ENCODE measurements at regions not wholly inside any gene's neighbourhood (a gene's known extent, or its start where the extent isn't known, plus 50 kb on each side); places are given as distances from the start of the nearest gene placed in this dataset.

GRCh38 chr19:8904597-8904996, 72.4 kb downstream of the MBD3L1 start (continued):
- TF ChIP-seq ATF3 (IDR thresholded peaks at IDR 0.05; ENCODE audit: borderline replicate concordance, extremely low read depth, low read depth, low read length): no peak

GRCh38 chr19:8905342-8905741, 73.2 kb downstream of the MBD3L1 start:
- no TSS peak for BruUV-seq (replicated peaks)
- no peaks in the 10 kb centered on the region for H4K20me1 ChIP-seq (ENCODE audit: control insufficient read depth, insufficient read depth)
- H3K36me3 ChIP-seq (ENCODE audit: control insufficient read depth in 2 of 2, insufficient read depth in 2 of 2, low read length in 1 of 2): no peaks in the 10 kb centered on the region
- no peaks in the 10 kb centered on the region; the same call in 2 of the 3 replicates for H3K9me3 ChIP-seq (replicated peaks; ENCODE audit: control insufficient read depth, insufficient read depth, low read length)
- ChIA-PET SMC1A (ENCODE audit: uncharacterized antibody, unreplicated experiment) (no interaction called here), RAD21 (ENCODE audit: unreplicated experiment) (no interaction called here), POLR2A (no interaction called here), CTCF (interaction anchor here (0.6 kb wide), 1 partner anchor 324 kb away, joined by 5 read pairs; no protein-coding TSS in a partner anchor)
- FAIRE-seq (no peak), ATAC-seq (no peak), DNase-seq (ENCODE audit: low read depth, low spot score) (no peak)
- H3K27ac ChIP-seq (ENCODE audit: control insufficient read depth, insufficient read depth): no peak overlapping the region
- no peak overlapping the region for H3K4me3 ChIP-seq
- intact Hi-C loops (cut with micrococcal nuclease; ENCODE audit: unreplicated experiment) (no loop called here), in situ Hi-C loops (cut with MboI) (no loop called here)
- 44% methylated on average over 2 of the region's 2 CpGs for WGBS (ENCODE audit: insufficient coverage, insufficient replicate concordance, low lambda C conversion rate, missing lambda C conversion rate)
- H3K9ac ChIP-seq (ENCODE audit: control insufficient read depth, insufficient read depth, low read length): no peak overlapping the region
- no peak for TF ChIP-seq NR2F1 (conservative IDR thresholded peaks at IDR 0.05)
- TF ChIP-seq SMARCA5 (IDR thresholded peaks at IDR 0.05): no peak
- no peak for TF ChIP-seq ZSCAN29 (IDR thresholded peaks at IDR 0.05)
- no peak for TF ChIP-seq MTA2 (IDR thresholded peaks at IDR 0.05; ENCODE audit: low read depth)
- H3K79me2 ChIP-seq (ENCODE audit: control insufficient read depth, insufficient read depth, low read length): no peaks in the 10 kb centered on the region
- H3K27me3 ChIP-seq (replicated peaks in 1 of 2; ENCODE audit: control insufficient read depth in 2 of 2, insufficient read depth in 2 of 2, low read length in 1 of 2): no peaks in the 10 kb centered on the region
- no peak overlapping the region for H2AFZ ChIP-seq (ENCODE audit: control insufficient read depth, low read depth, low read length)
- H3K4me1 ChIP-seq (ENCODE audit: control insufficient read depth, insufficient read depth, low read length): no peaks in the 10 kb centered on the region
- no peak overlapping the region for H3K4me2 ChIP-seq (ENCODE audit: control insufficient read depth, insufficient read depth)

GRCh38 chr19:8908066-8908465, 75.9 kb downstream of the MBD3L1 start:
- H3K27ac ChIP-seq (ENCODE audit: control insufficient read depth, insufficient read depth): no peak overlapping the region
- SMC1A ChIA-PET (ENCODE audit: uncharacterized antibody, unreplicated experiment): no interaction called here
- no peaks in the 10 kb centered on the region for H3K79me2 ChIP-seq (ENCODE audit: control insufficient read depth, insufficient read depth, low read length)
- no peak overlapping the region for H2AFZ ChIP-seq (ENCODE audit: control insufficient read depth, low read depth, low read length)
- no peaks in the 10 kb centered on the region for H3K4me1 ChIP-seq (ENCODE audit: control insufficient read depth, insufficient read depth, low read length)
- CTCF ChIA-PET: no interaction called here
- ATAC-seq (no peak), FAIRE-seq (no peak), DNase-seq (ENCODE audit: low read depth, low spot score) (no peak)
- H3K4me2 ChIP-seq (ENCODE audit: control insufficient read depth, insufficient read depth): no peak overlapping the region
- no peaks in the 10 kb centered on the region for H3K9me3 ChIP-seq (replicated peaks; ENCODE audit: control insufficient read depth, insufficient read depth, low read length)
- BruUV-seq (replicated peaks): no TSS peak
- intact Hi-C loops (cut with micrococcal nuclease; ENCODE audit: unreplicated experiment) (no loop called here), in situ Hi-C loops (cut with MboI) (no loop called here)
- POLR2A ChIA-PET: no interaction called here
- no peaks in the 10 kb centered on the region for H4K20me1 ChIP-seq (ENCODE audit: control insufficient read depth, insufficient read depth)
- no peaks in the 10 kb centered on the region for H3K36me3 ChIP-seq (ENCODE audit: control insufficient read depth in 2 of 2, insufficient read depth in 2 of 2, low read length in 1 of 2)
- no peak for TF ChIP-seq RAD51 (IDR thresholded peaks at IDR 0.05)
- TF ChIP-seq ZBTB4 (CRISPR knock-in tag; IDR thresholded peaks at IDR 0.05): no peak
- TF ChIP-seq HSF1 (IDR thresholded peaks at IDR 0.05; ENCODE audit: low read depth, low read length): no peak
- no peak for TF ChIP-seq GABPA (IDR thresholded peaks at IDR 0.05; ENCODE audit: low read depth)
- H3K4me3 ChIP-seq: no peak overlapping the region
- no peak overlapping the region for H3K9ac ChIP-seq (ENCODE audit: control insufficient read depth, insufficient read depth, low read length)
- no peaks in the 10 kb centered on the region for H3K27me3 ChIP-seq (replicated peaks in 1 of 2; ENCODE audit: control insufficient read depth in 2 of 2, insufficient read depth in 2 of 2, low read length in 1 of 2)
- RAD21 ChIA-PET (ENCODE audit: unreplicated experiment): no interaction called here
